Rectal smooth muscle tissue (tissue), 1 donor: ENCODE measurements at regions not wholly inside any gene's neighbourhood (a gene's known extent, or its start where the extent isn't known, plus 50 kb on each side); places are given as distances from the start of the nearest gene placed in this dataset.

Source experiments
- H3K27ac ChIP-seq: one replicate; pipeline ENCODE4 v1.7.0; 2013; ENCODE audit warnings: low read depth, low read length, inconsistent platforms
- H3K27me3 ChIP-seq: one replicate; pipeline ENCODE4 v1.7.0; 2013; ENCODE audit warnings: low read length; ENCODE audit not compliant: control insufficient read depth, insufficient read depth
- H3K36me3 ChIP-seq: one replicate; pipeline ENCODE4 v1.7.0; 2013; ENCODE audit warnings: low read length; ENCODE audit not compliant: control insufficient read depth, insufficient read depth
- H3K4me1 ChIP-seq: one replicate; pipeline ENCODE4 v1.7.0; 2013; ENCODE audit warnings: low read length; ENCODE audit not compliant: control insufficient read depth, insufficient read depth
- H3K4me3 ChIP-seq: one replicate; pipeline ENCODE4 v1.7.0; 2013; ENCODE audit warnings: low read length
- H3K9ac ChIP-seq: one replicate; pipeline ENCODE4 v1.7.0; 2013; ENCODE audit warnings: low read length

- H3K9ac ChIP-seq = no peak overlapping the region
- H3K36me3 ChIP-seq = no peaks in the 10 kb centered on the region
- H3K4me1 ChIP-seq = no peaks in the 10 kb centered on the region
- no peaks in the 10 kb centered on the region for H3K27me3 ChIP-seq
- H3K27ac ChIP-seq = no peak overlapping the region
- no peak overlapping the region for H3K4me3 ChIP-seq
These were observed 691.3 kb upstream of the PTBP2 start for GRCh38 chr1:96030312-96030711.

- H3K36me3 ChIP-seq = no peaks in the 10 kb centered on the region
These were observed 687.6 kb upstream of the PTBP2 start for GRCh38 chr1:96034006-96034405.

GRCh38 chr1:96036763-96037162 lies 684.8 kb upstream of the PTBP2 start:
- no peaks in the 10 kb centered on the region for H3K36me3 ChIP-seq
- no peaks in the 10 kb centered on the region for H3K27me3 ChIP-seq
- H3K9ac ChIP-seq = no peak overlapping the region
- H3K27ac ChIP-seq = no peak overlapping the region
- H3K4me1 ChIP-seq = no peaks in the 10 kb centered on the region
- no peak overlapping the region for H3K4me3 ChIP-seq

More at GRCh38 chr1:96034006-96034405, 687.6 kb upstream of the PTBP2 start:
- Histone ChIP-seq H3K4me1 (no peaks in the 10 kb centered on the region), H3K27me3 (no peaks in the 10 kb centered on the region), H3K9ac (no peak overlapping the region), H3K27ac (no peak overlapping the region), H3K4me3 (no peak overlapping the region)

- no peaks in the 10 kb centered on the region for H3K27me3 ChIP-seq
- H3K4me1 ChIP-seq = no peaks in the 10 kb centered on the region
- H3K27ac ChIP-seq = no peak overlapping the region
- H3K9ac ChIP-seq = no peak overlapping the region
- H3K36me3 ChIP-seq = no peaks in the 10 kb centered on the region
- H3K4me3 ChIP-seq = no peak overlapping the region
These were observed 682.9 kb upstream of the PTBP2 start for GRCh38 chr1:96038636-96039035.

DNA sequence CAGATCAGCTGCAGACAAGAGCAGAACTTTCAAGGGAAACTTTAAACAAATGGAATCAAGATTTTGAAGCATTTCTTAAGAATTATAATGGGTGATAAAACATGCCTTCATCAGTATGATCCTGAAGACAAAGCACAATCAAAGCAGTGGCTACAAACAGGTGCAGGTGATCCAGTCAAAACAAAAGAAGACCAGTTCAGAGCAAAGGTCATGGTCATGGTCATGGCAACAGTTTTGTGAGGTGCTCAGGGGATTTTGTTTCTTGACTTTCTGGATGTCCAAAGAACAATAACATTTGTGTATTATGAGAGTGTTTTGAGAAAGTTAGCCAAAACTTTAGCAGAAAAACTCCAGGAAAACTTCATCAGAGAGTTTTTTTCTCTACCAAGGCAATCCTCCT lies 681.7 kb upstream of the PTBP2 start:
- H3K36me3 ChIP-seq = no peaks in the 10 kb centered on the region
- H3K9ac ChIP-seq = no peak overlapping the region
- H3K4me1 ChIP-seq = no peaks in the 10 kb centered on the region

DNA sequence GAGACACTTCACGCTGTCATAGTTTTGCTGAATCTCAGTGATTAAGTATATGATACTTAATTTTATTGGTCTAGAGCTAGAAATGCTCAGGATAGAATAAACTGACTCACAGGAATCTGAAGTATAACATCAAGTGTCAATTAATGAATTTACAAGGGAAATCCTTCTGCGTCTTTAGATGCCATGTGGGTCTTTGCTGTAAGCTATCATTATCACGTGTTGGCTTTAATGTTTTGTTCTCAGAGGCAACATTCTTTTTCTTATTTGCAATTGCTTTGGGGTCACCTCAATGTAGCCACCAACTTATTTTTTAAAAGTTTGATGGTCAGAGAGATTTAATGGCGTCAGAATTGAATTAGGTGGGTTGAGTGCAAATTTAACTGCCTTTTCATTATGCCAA lies 680.1 kb upstream of the PTBP2 start:
- Histone ChIP-seq H3K4me1 (no peaks in the 10 kb centered on the region), H3K27me3 (no peaks in the 10 kb centered on the region), H3K4me3 (no peak overlapping the region), H3K9ac (no peak overlapping the region), H3K36me3 (no peaks in the 10 kb centered on the region), H3K27ac (no peak overlapping the region)

More for the DNA sequence above, 681.7 kb upstream of the PTBP2 start:
- H3K27me3 ChIP-seq = no peaks in the 10 kb centered on the region
- H3K4me3 ChIP-seq = no peak overlapping the region
- no peak overlapping the region for H3K27ac ChIP-seq

DNA sequence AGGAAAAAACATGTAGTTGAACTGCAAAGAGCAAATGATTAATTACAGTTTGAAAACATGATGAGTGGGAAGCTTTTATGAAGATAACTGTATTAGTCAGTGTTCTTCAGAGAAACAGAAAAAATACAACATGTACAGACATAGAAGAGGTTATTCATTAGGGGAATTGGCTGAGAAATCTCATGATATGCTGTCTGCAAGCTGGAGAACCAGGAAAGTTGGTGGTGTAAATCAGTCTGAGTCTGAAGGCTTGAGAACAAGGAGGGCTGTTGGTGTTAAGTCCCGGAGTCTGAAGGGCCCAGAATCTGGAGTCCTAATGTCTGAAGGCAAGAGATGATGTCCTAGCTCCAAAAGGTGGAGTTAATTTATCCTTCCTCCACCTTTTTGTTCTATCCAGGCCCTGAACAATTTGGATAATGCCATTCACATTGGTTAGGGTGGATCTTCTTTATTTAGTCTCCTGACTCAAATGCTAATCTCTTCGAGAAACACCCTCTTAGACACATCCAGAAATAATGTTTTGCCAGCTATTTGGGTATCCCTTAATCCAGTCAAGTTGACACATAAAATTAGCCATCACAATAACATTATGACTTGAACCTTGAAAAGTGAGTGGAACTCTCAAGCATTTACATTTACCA lies 672.9 kb upstream of the PTBP2 start:
- Histone ChIP-seq H3K9ac (no peak overlapping the region), H3K27ac (no peak overlapping the region), H3K4me3 (no peak overlapping the region), H3K4me1 (no peaks in the 10 kb centered on the region), H3K36me3 (no peaks in the 10 kb centered on the region), H3K27me3 (no peaks in the 10 kb centered on the region)

DNA sequence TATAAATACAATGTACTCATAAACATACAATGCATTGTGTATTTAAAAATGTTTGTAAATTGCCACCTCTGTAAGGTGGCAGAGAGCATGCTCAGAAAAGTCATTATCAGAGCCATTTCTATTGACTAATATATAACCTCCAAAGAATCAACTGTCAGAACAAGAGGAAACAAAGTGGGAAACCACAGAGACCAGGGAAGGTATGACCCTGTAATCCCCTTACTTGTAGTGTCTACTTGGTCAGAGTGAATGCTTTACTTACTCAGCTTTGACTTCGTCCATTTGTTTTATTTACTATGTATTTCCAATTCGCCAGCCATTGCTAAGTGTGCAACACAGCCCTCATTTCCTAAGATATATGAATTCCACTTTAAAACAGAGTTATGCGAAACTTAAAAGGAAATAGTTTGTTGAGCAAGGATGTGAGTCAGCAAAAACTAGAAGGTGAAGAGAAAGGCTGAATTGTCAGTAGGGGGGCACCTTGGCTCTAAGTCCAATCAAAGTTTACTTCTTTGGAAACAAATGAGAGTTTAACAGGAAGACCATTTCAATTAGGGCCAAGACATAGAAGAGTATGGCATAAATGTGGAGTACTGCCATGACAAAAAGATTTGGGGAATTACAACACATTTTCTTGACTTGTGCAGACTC lies 671.7 kb upstream of the PTBP2 start:
- Histone ChIP-seq H3K27me3 (no peaks in the 10 kb centered on the region), H3K27ac (no peak overlapping the region), H3K36me3 (no peaks in the 10 kb centered on the region), H3K9ac (no peak overlapping the region), H3K4me3 (no peak overlapping the region), H3K4me1 (no peaks in the 10 kb centered on the region)

DNA sequence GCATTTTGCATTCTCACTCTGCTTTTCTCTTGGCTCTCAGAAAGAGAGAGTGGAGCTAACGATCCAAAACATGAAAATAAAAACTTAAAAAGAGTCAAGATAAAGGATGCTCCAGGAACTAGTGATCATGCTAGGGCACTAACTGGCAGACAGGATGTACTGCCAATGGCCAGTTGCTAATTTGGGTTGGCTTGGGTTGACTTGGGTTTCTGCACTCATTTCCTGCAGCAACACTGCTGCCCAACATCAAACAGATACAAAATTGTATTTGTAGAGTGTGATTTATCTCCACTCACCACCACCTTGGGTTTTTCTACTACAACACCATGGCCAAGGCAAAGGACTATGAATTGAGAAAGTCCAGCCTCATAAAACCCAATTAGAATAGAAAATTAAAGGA lies 662.3 kb upstream of the PTBP2 start:
- no peak overlapping the region for H3K4me3 ChIP-seq

DNA sequence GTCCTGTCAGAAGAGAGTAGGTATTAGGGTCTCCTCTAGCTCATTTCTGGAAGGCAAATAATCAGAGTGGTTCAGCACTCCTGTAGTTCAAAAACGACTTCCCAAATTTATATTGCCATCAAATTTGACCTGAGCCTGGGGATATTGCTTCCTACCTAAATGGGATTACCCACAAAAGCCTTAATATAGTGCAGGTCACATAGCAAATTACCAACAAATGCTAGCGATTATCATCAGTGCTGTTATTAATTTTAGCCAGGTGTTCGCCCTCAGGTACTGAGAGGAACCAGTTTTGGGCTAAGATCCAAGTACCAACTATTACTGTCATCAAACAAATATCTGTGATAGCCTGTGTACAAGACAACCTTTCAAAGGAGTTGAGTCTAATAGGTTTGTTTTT lies 661.8 kb upstream of the PTBP2 start:
- Histone ChIP-seq H3K4me3 (no peak overlapping the region), H3K9ac (no peak overlapping the region), H3K27ac (no peak overlapping the region), H3K27me3 (no peaks in the 10 kb centered on the region), H3K4me1 (no peaks in the 10 kb centered on the region), H3K36me3 (no peaks in the 10 kb centered on the region)

More for the DNA sequence above, 662.3 kb upstream of the PTBP2 start:
- no peaks in the 10 kb centered on the region for H3K27me3 ChIP-seq
- H3K27ac ChIP-seq = no peak overlapping the region
- no peaks in the 10 kb centered on the region for H3K36me3 ChIP-seq
- H3K4me1 ChIP-seq = no peaks in the 10 kb centered on the region
- H3K9ac ChIP-seq = no peak overlapping the region

- Histone ChIP-seq H3K36me3 (no peaks in the 10 kb centered on the region), H3K9ac (no peak overlapping the region), H3K27me3 (no peaks in the 10 kb centered on the region), H3K4me3 (no peak overlapping the region), H3K27ac (no peak overlapping the region), H3K4me1 (no peaks in the 10 kb centered on the region)
These were observed 661.0 kb upstream of the PTBP2 start for GRCh38 chr1:96060621-96061020.

GRCh38 chr1:96072021-96072420 lies 649.6 kb upstream of the PTBP2 start:
- Histone ChIP-seq H3K4me1 (no peaks in the 10 kb centered on the region), H3K27ac (no peak overlapping the region), H3K36me3 (no peaks in the 10 kb centered on the region), H3K9ac (no peak overlapping the region), H3K4me3 (no peak overlapping the region), H3K27me3 (no peaks in the 10 kb centered on the region)

- Histone ChIP-seq H3K36me3 (no peaks in the 10 kb centered on the region), H3K27me3 (no peaks in the 10 kb centered on the region), H3K27ac (no peak overlapping the region), H3K4me1 (no peaks in the 10 kb centered on the region), H3K9ac (no peak overlapping the region), H3K4me3 (no peak overlapping the region)
These were observed 648.5 kb upstream of the PTBP2 start for GRCh38 chr1:96073100-96073499.
